OCI-LY1 (cell line): ENCODE measurements at regions not wholly inside any gene's neighbourhood (a gene's known extent, or its start where the extent isn't known, plus 50 kb on each side); places are given as distances from the start of the nearest gene placed in this dataset.
"Not testable (repeated sequence)": the region's sequence is repeated elsewhere in the genome, so short reads cannot be mapped to it uniquely, and the experiment has no call there.

ENCODE experiments used
- H2AFZ ChIP-seq: fragments of 200-600 bp; sonication (generic), shearing (Covaris generic); 2 replicates; pipeline ENCODE4 v1.6.0; 2014; ENCODE audit warnings: antibody characterized with exemption, mild to moderate bottlenecking, low read length
- H3F3A ChIP-seq: fragments of 200-600 bp; sonication (generic), shearing (Covaris generic); 2 replicates; pipeline ENCODE4 v1.6.0; 2014; ENCODE audit warnings: mild to moderate bottlenecking, antibody characterized with exemption, low read length, moderate library complexity; ENCODE audit not compliant: insufficient read depth
- H3K27ac ChIP-seq: fragments of 200-600 bp; sonication (generic); 2 replicates; pipeline ENCODE4 v1.5.1; 2014; ENCODE audit warnings: low read length, mixed run types, mild to moderate bottlenecking, low read depth; ENCODE audit not compliant: poor library complexity, severe bottlenecking
- H3K27me3 ChIP-seq: fragments of 200-600 bp; sonication (generic); 2 replicates; pipeline ENCODE4 v1.6.0; 2014; ENCODE audit warnings: antibody characterized with exemption, mild to moderate bottlenecking, low read length, moderate library complexity; ENCODE audit not compliant: insufficient read depth
- H3K36me3 ChIP-seq: fragments of 200-600 bp; sonication (generic); 2 replicates; pipeline ENCODE4 v1.6.1; 2014; ENCODE audit warnings: mild to moderate bottlenecking, antibody characterized with exemption, low read length, moderate library complexity, mixed read lengths; ENCODE audit not compliant: insufficient read depth
- H3K4me1 ChIP-seq: fragments of 200-600 bp; sonication (generic); 2 replicates; pipeline ENCODE4 v1.5.1; 2014; ENCODE audit warnings: mild to moderate bottlenecking, low read length, moderate library complexity; ENCODE audit not compliant: insufficient read depth, severe bottlenecking
- H3K4me2 ChIP-seq: fragments of 200-600 bp; sonication (generic), shearing (Covaris generic); 2 replicates; pipeline ENCODE4 v1.6.1; 2014; ENCODE audit warnings: low read length
- H3K4me3 ChIP-seq: fragments of 200-600 bp; sonication (generic); 2 replicates; pipeline ENCODE4 v1.5.1; 2014; ENCODE audit warnings: low read length, low read depth, mild to moderate bottlenecking, mixed read lengths; ENCODE audit not compliant: poor library complexity, severe bottlenecking
- H3K79me2 ChIP-seq: fragments of 200-600 bp; shearing (Covaris generic); 2 replicates; pipeline ENCODE4 v1.6.1; 2016; ENCODE audit warnings: mixed run types, low read length, mixed read lengths; ENCODE audit not compliant: insufficient read depth
- H3K9ac ChIP-seq: fragments of 200-600 bp; sonication (generic), shearing (Covaris generic); 2 replicates; pipeline ENCODE4 v1.6.1; 2014; ENCODE audit warnings: mild to moderate bottlenecking, low read length, mixed read lengths
- H3K9me2 ChIP-seq: fragments of 200-600 bp; sonication (generic), shearing (Covaris generic); 2 replicates; pipeline ENCODE4 v1.6.1; 2014; ENCODE audit warnings: low read depth, mild to moderate bottlenecking, low read length, mixed read lengths
- H3K9me3 ChIP-seq: fragments of 200-600 bp; shearing (Covaris generic); 2 replicates; pipeline ENCODE4 v1.6.1; 2014; ENCODE audit warnings: low read length, mixed read lengths
- H4K20me1 ChIP-seq: fragments of 200-600 bp; sonication (generic), shearing (Covaris generic); 2 replicates; pipeline ENCODE4 v1.6.0; 2016; ENCODE audit warnings: mild to moderate bottlenecking, low read length; ENCODE audit not compliant: insufficient read depth
- EZH2 ChIP-seq: fragments of 200-600 bp; sonication (generic), shearing (Covaris generic); IDR thresholded peaks from 2 replicates; pipeline ENCODE4 v1.8.0; 2017; ENCODE audit warnings: borderline replicate concordance, mixed run types, mild to moderate bottlenecking, antibody characterized with exemption, low read length, moderate library complexity, mixed read lengths
- TF ChIP-seq, protein P1 (sequence below): fragments of 200-600 bp; sonication (generic), shearing (Covaris generic); IDR thresholded peaks from 2 replicates; pipeline ENCODE4 v1.5.1; 2017; ENCODE audit warnings: mild to moderate bottlenecking, antibody characterized with exemption, low read length, moderate library complexity, mixed read lengths

DNA sequence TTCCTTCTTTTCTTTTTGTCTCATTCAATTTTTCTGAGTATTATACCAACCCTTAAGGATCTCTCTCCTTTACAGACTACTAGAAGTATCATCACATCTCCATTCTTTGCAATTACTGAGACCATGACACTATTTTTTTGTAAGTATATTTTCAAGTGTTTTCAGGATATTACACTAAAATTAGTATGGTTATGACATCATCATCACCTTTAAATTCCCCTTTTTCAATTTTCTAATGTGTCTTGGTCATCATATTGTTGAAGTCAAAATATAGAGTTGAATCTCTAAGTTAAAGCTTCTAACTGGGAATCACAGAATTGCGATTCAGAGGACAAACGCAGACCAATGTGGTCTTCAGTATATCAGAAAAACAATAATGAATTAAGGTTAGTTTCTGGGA, 1475.1 kb downstream of the OTOL1 start:
- Histone ChIP-seq H4K20me1 (no peaks in the 10 kb centered on the region), H3F3A (no peaks in the 10 kb centered on the region), H3K27ac (no peak overlapping the region), H3K4me3 (no peak overlapping the region), H3K9me2 (no peaks in the 10 kb centered on the region), H3K36me3 (no peaks in the 10 kb centered on the region), H3K4me2 (no peak overlapping the region), H3K9ac (no peak overlapping the region), H3K9me3 (no peaks in the 10 kb centered on the region), H3K27me3 (no peaks in the 10 kb centered on the region), H2AFZ (no peak overlapping the region), H3K4me1 (no peaks in the 10 kb centered on the region), H3K79me2 (no peaks in the 10 kb centered on the region)
- TF ChIP-seq, protein P1, sequence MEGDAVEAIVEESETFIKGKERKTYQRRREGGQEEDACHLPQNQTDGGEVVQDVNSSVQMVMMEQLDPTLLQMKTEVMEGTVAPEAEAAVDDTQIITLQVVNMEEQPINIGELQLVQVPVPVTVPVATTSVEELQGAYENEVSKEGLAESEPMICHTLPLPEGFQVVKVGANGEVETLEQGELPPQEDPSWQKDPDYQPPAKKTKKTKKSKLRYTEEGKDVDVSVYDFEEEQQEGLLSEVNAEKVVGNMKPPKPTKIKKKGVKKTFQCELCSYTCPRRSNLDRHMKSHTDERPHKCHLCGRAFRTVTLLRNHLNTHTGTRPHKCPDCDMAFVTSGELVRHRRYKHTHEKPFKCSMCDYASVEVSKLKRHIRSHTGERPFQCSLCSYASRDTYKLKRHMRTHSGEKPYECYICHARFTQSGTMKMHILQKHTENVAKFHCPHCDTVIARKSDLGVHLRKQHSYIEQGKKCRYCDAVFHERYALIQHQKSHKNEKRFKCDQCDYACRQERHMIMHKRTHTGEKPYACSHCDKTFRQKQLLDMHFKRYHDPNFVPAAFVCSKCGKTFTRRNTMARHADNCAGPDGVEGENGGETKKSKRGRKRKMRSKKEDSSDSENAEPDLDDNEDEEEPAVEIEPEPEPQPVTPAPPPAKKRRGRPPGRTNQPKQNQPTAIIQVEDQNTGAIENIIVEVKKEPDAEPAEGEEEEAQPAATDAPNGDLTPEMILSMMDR, result no peak
- TF ChIP-seq EZH2, result no peak

DNA sequence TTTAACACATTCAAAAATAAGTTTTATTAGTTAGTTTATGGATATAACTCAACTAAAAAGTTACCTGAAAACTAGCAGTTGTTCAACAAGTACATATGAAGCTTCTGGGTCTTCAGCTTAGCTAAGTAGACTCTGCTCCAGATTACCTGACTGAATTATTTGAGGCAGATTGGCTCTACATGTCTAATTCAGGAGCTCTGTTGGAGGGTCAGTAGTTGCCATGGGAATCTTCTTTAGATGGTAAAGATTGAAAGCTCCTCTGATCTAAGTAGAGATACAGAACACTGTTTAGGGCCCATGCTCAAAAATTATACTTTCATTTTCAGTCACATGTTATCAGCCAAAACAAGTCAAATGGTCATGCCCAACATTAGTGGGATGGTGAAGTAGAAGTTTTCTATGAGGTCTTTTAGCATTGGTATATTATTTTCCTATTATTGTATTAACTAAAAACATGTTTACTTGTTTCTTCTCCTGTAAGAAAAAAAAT, 1476.9 kb downstream of the OTOL1 start:
- H3F3A ChIP-seq, result no peaks in the 10 kb centered on the region
- no peaks in the 10 kb centered on the region for H3K27me3 ChIP-seq
- H3K4me3 ChIP-seq, result no peak overlapping the region
- H2AFZ ChIP-seq, result no peak overlapping the region
- no peaks in the 10 kb centered on the region for H3K79me2 ChIP-seq
- TF ChIP-seq EZH2, result no peak
- no peak overlapping the region for H3K4me2 ChIP-seq
- no peak overlapping the region for H3K9ac ChIP-seq
- no peaks in the 10 kb centered on the region for H3K4me1 ChIP-seq
- H3K9me2 ChIP-seq, result no peaks in the 10 kb centered on the region; the same call in 1 of the 2 replicates
- H3K27ac ChIP-seq, result no peak overlapping the region
- no peaks in the 10 kb centered on the region for H3K9me3 ChIP-seq
- H3K36me3 ChIP-seq, result no peaks in the 10 kb centered on the region
- no peaks in the 10 kb centered on the region for H4K20me1 ChIP-seq

DNA sequence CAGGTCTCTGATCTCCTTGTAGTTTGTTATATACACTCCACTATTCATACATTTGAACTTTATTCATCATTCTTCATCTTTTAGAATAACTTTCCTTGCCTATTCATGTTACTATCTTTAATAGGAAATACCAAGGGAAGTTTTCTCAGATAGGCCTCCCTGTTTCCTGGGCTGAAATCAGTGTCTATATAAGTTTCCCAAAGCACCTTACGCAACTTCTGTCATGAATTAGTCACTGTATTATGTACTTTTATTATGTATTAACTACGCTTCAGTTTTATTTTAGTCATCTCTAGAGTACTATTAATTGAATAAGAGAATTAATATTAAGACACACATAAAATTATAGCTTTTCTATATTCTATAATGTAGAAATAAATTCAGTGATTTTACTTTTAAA, 1481.5 kb downstream of the OTOL1 start:
- H3K27ac ChIP-seq, result no peak overlapping the region
- no peaks in the 10 kb centered on the region for H4K20me1 ChIP-seq
- H3K4me2 ChIP-seq, result no peak overlapping the region
- H2AFZ ChIP-seq, result no peak overlapping the region
- no peaks in the 10 kb centered on the region for H3K36me3 ChIP-seq
- H3K9ac ChIP-seq, result no peak overlapping the region
- H3K27me3 ChIP-seq, result no peaks in the 10 kb centered on the region
- H3F3A ChIP-seq, result no peaks in the 10 kb centered on the region
- H3K4me3 ChIP-seq, result no peak overlapping the region
- H3K9me3 ChIP-seq, result no peaks in the 10 kb centered on the region
- H3K9me2 ChIP-seq, result no peaks in the 10 kb centered on the region; the same call in 1 of the 2 replicates
- H3K4me1 ChIP-seq, result no peaks in the 10 kb centered on the region
- TF ChIP-seq EZH2, result no peak
- TF ChIP-seq, protein P1, result no peak
- no peaks in the 10 kb centered on the region for H3K79me2 ChIP-seq

DNA sequence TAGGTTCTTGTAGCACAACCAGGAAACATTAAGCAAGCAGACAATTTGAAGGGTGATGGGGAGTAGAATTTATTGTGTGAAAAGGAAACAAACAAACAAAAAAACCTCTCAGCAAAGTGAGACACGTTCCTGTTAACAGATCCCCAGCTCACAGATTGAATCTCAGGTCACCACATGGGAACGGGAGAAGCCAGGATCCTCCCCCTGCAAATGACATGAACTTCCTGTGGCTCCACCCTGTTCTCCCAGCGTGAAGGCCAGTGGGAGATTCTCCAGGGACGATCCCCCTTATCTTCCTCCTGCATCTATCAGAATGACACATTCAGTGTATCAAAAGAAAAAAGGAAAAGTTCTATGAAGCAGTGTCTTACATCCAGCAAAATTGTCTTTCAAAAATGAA, 1488.1 kb downstream of the OTOL1 start:
- Histone ChIP-seq H3K9me3 (no peaks in the 10 kb centered on the region), H3K4me3 (no peak overlapping the region), H2AFZ (no peak overlapping the region), H3K79me2 (no peaks in the 10 kb centered on the region), H3K4me1 (no peaks in the 10 kb centered on the region), H3K36me3 (no peaks in the 10 kb centered on the region), H3F3A (no peaks in the 10 kb centered on the region), H3K9ac (no peak overlapping the region), H3K27me3 (no peaks in the 10 kb centered on the region), H4K20me1 (no peaks in the 10 kb centered on the region), H3K4me2 (no peak overlapping the region), H3K27ac (no peak overlapping the region), H3K9me2 (no peaks in the 10 kb centered on the region)
- TF ChIP-seq EZH2, result no peak
- TF ChIP-seq, protein P1, result no peak

DNA sequence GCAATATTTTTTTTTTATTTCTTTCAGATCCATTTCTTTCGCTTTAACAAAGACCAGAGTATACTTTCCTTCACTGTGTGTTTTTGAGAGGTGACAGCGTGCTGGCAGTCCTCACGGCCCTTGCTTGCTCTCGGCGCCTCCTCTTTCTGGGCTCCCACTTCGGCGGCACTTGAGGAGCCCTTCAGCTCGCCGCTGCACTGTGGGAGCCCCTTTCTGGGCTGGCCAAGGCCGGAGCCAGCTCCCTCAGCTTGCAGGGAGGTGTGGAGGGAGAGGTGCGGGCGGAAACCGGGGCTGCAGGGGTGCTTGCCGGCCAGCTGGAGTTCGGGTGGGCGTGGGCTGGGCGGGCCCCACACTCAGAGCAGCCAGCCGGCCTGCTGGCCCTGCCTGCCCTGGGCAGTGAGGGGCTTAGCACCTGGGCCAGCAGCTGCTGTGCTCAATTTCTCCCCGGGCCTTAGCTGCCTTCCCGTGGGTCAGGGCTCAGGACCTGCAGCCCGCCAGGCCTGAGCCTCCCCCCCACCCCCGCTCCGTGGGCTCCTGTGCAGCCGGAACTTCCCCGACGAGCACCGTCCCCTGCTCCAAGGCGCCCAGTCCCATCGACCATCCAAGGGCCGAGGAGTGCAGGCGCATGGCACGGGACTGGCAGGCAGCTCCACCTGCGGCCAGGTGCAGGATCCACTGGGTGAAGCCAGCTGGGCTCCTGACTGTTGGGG, 1490.6 kb downstream of the OTOL1 start:
- not testable (repeated sequence) for H3F3A ChIP-seq, H3K4me1 ChIP-seq, H3K79me2 ChIP-seq, H4K20me1 ChIP-seq, H3K27me3 ChIP-seq, H3K4me2 ChIP-seq, H3K27ac ChIP-seq, H3K4me3 ChIP-seq, H3K36me3 ChIP-seq, H3K9me3 ChIP-seq, H3K9ac ChIP-seq, H2AFZ ChIP-seq, H3K9me2 ChIP-seq
